ENCODE measurements at regions not wholly inside any gene's neighbourhood (a gene's known extent, or its start where the extent isn't known, plus 50 kb on each side); places are given as distances from the start of the nearest gene placed in this dataset.

DNA sequence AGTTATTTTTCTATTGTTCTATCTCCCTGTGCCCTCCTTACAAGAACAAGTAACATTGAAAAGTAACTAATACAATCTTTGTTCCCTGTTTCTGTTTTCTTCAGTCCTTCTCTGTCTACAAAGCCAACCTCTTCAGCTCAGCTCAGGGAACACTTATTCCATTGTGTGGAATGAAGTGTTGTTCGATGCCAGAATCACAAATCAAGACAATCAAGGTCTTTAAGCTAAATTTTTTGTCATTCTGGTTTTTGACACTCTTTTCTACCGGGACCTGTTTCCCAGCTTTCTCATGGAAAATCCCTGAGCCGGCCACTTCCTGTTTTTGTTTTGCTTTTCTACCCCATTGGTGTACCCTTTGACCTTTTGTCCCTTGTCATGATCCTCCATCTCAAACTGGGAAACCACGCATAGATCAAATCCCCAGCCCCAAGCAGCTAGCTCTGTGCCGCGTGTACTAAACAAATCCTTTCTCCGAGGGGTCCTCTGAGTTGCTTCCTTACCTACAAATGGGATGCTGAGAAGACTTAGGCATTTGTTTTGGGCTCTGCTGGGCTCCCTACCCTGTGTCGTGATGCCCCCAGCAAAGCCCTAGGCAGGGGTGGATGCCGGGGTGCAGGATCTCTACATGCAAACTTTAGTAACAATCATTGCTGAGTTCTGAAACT is 141.8 kb downstream of the TOMM20 start:
- TF ChIP-seq, protein P1, sequence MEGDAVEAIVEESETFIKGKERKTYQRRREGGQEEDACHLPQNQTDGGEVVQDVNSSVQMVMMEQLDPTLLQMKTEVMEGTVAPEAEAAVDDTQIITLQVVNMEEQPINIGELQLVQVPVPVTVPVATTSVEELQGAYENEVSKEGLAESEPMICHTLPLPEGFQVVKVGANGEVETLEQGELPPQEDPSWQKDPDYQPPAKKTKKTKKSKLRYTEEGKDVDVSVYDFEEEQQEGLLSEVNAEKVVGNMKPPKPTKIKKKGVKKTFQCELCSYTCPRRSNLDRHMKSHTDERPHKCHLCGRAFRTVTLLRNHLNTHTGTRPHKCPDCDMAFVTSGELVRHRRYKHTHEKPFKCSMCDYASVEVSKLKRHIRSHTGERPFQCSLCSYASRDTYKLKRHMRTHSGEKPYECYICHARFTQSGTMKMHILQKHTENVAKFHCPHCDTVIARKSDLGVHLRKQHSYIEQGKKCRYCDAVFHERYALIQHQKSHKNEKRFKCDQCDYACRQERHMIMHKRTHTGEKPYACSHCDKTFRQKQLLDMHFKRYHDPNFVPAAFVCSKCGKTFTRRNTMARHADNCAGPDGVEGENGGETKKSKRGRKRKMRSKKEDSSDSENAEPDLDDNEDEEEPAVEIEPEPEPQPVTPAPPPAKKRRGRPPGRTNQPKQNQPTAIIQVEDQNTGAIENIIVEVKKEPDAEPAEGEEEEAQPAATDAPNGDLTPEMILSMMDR (IDR thresholded peaks at IDR 0.05), result no peak
- TF ChIP-seq POLR2A (IDR thresholded peaks at IDR 0.05), result no peak

All from breast epithelium (tissue), 3 donors.